DOHH2 (cell line): ENCODE measurements at regions not wholly inside any gene's neighbourhood (a gene's known extent, or its start where the extent isn't known, plus 50 kb on each side); places are given as distances from the start of the nearest gene placed in this dataset.

Experiments used
- H3F3A ChIP-seq: fragments of 200-600 bp; sonication (generic), shearing (Covaris generic); 2 replicates; pipeline ENCODE4 v1.6.0; 2016; ENCODE audit warnings: antibody characterized with exemption, mild to moderate bottlenecking; ENCODE audit not compliant: control insufficient read depth, insufficient read depth
- H3K27ac ChIP-seq: fragments of 200-600 bp; sonication (generic); 2 replicates; pipeline ENCODE4 v1.5.1; 2014; ENCODE audit warnings: low read depth, mild to moderate bottlenecking, low read length, moderate library complexity
- H3K27me3 ChIP-seq: fragments of 200-600 bp; sonication (generic); 2 replicates; pipeline ENCODE4 v1.6.1; 2014; ENCODE audit warnings: mild to moderate bottlenecking, low read length, mixed read lengths; ENCODE audit not compliant: control insufficient read depth
- H3K36me3 ChIP-seq: fragments of 200-600 bp; sonication (generic); 2 replicates; pipeline ENCODE4 v1.6.1; 2014; ENCODE audit warnings: mild to moderate bottlenecking, low read length, moderate library complexity, mixed read lengths; ENCODE audit not compliant: control insufficient read depth
- H3K4me1 ChIP-seq: fragments of 200-600 bp; sonication (generic); 2 replicates; pipeline ENCODE4 v1.6.1; 2014; ENCODE audit warnings: mild to moderate bottlenecking, low read length, mixed read lengths; ENCODE audit not compliant: control insufficient read depth
- H3K4me2 ChIP-seq: fragments of 200-600 bp; sonication (generic); 2 replicates; pipeline ENCODE4 v1.6.0; 2014; ENCODE audit warnings: mild to moderate bottlenecking, low read length, moderate library complexity
- H3K4me3 ChIP-seq: fragments of 200-600 bp; sonication (generic); 2 replicates; pipeline ENCODE4 v1.5.1; 2014; ENCODE audit warnings: mild to moderate bottlenecking, low read length, mixed read lengths
- H3K79me2 ChIP-seq: fragments of 200-600 bp; sonication (generic); 2 replicates; pipeline ENCODE4 v1.6.1; 2014; ENCODE audit warnings: mild to moderate bottlenecking, low read length, mixed read lengths; ENCODE audit not compliant: control insufficient read depth
- H3K9me2 ChIP-seq: fragments of 200-600 bp; sonication (generic); replicated peaks from 2 replicates; pipeline ENCODE4 v1.6.1; 2014; ENCODE audit warnings: mild to moderate bottlenecking, low read length, mixed read lengths; ENCODE audit not compliant: control insufficient read depth
- H3K9me3 ChIP-seq: fragments of 200-600 bp; sonication (generic); 2 replicates; pipeline ENCODE4 v1.6.1; 2014; ENCODE audit warnings: antibody characterized with exemption, low read length, mixed read lengths; ENCODE audit not compliant: control insufficient read depth, insufficient read depth
- H4K20me1 ChIP-seq: fragments of 200-600 bp; sonication (generic); 2 replicates; pipeline ENCODE4 v1.6.0; 2014; ENCODE audit warnings: low read depth, mild to moderate bottlenecking, antibody characterized with exemption, low read length, moderate library complexity; ENCODE audit not compliant: control insufficient read depth, insufficient read depth
- EZH2phosphoT487 ChIP-seq: fragments of 200-600 bp; sonication (generic); IDR thresholded peaks from 2 replicates; pipeline ENCODE4 v1.6.1; 2017; ENCODE audit warnings: borderline replicate concordance, mild to moderate bottlenecking, antibody characterized with exemption, low read length, moderate library complexity, mixed read lengths
- TF ChIP-seq, protein P1 (sequence below): fragments of 200-600 bp; sonication (generic); IDR thresholded peaks from one replicate; pipeline ENCODE4 v1.5.1; 2014; ENCODE audit warnings: antibody characterized with exemption, mild to moderate bottlenecking, low read depth, low read length; ENCODE audit not compliant: poor library complexity, severe bottlenecking

DNA sequence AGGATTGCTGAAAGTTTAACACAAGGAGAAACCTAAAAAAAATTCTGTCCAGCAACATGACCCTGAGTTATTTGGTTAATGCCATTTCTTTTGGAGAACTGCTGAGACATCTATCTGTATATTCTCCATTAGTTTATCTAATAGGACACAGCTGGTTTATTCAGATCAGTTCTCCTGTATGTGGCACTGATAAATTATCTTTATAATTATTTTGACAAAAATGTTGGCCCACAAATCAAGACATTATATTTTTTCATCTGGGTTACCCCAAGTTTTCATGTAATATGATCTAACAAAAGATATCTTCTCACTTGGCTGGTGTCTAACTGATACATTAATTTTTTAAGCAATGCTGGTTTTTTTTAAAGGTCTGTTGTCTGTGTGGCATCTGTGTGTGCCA is 231.4 kb downstream of the KLF12 start:
- Histone ChIP-seq H3K4me1 (peaks cover 30% of the 10 kb centered on the region), H3K79me2 (no peaks in the 10 kb centered on the region), H4K20me1 (no peaks in the 10 kb centered on the region), H3K36me3 (0 out of 2 replicates have a peak, but pooled peaks cover 8% of the 10 kb centered on the region), H3K9me2 (no peaks in the 10 kb centered on the region), H3K4me3 (no peak overlapping the region), H3K27ac (no peak overlapping the region), H3K27me3 (no peaks in the 10 kb centered on the region), H3K4me2 (peak overlapping the region; percentile 1; the same call in 1 of the 2 replicates), H3K9me3 (no peaks in the 10 kb centered on the region), H3F3A (no peaks in the 10 kb centered on the region)
- no peak for TF ChIP-seq EZH2phosphoT487
- TF ChIP-seq, protein P1, sequence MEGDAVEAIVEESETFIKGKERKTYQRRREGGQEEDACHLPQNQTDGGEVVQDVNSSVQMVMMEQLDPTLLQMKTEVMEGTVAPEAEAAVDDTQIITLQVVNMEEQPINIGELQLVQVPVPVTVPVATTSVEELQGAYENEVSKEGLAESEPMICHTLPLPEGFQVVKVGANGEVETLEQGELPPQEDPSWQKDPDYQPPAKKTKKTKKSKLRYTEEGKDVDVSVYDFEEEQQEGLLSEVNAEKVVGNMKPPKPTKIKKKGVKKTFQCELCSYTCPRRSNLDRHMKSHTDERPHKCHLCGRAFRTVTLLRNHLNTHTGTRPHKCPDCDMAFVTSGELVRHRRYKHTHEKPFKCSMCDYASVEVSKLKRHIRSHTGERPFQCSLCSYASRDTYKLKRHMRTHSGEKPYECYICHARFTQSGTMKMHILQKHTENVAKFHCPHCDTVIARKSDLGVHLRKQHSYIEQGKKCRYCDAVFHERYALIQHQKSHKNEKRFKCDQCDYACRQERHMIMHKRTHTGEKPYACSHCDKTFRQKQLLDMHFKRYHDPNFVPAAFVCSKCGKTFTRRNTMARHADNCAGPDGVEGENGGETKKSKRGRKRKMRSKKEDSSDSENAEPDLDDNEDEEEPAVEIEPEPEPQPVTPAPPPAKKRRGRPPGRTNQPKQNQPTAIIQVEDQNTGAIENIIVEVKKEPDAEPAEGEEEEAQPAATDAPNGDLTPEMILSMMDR, result no peak

DNA sequence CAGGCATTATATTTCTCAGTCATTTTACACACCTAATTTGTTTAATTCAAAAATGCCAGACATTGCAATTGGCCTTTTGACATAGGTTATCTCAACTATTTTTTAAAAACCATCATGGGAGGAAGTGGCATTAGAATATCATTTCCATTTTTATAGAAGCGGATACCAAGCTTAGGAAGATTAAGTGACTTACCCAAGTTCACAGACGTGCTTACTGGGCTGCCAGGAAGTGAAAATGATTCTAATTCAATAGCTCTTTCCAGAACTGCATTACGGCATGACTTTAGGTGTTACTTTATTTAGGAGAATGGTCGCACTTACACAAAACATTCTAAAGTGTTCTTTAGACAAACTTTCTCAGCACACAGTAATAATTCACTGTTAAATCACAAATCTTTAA is 231.9 kb downstream of the KLF12 start:
- peaks cover 30% of the 10 kb centered on the region for H3K4me1 ChIP-seq
- peak overlapping the region; percentile 1; the same call in 1 of the 2 replicates for H3K4me2 ChIP-seq
- TF ChIP-seq EZH2phosphoT487, result no peak
- TF ChIP-seq, protein P1, result no peak
- no peaks in the 10 kb centered on the region for H3K9me2 ChIP-seq
- H3K27ac ChIP-seq, result no peak overlapping the region
- no peaks in the 10 kb centered on the region for H3K9me3 ChIP-seq
- no peak overlapping the region for H3K4me3 ChIP-seq
- no peaks in the 10 kb centered on the region for H3K79me2 ChIP-seq
- no peaks in the 10 kb centered on the region for H4K20me1 ChIP-seq
- no peaks in the 10 kb centered on the region for H3K27me3 ChIP-seq
- H3K36me3 ChIP-seq, result 0 out of 2 replicates have a peak, but pooled peaks cover 8% of the 10 kb centered on the region
- no peaks in the 10 kb centered on the region for H3F3A ChIP-seq

DNA sequence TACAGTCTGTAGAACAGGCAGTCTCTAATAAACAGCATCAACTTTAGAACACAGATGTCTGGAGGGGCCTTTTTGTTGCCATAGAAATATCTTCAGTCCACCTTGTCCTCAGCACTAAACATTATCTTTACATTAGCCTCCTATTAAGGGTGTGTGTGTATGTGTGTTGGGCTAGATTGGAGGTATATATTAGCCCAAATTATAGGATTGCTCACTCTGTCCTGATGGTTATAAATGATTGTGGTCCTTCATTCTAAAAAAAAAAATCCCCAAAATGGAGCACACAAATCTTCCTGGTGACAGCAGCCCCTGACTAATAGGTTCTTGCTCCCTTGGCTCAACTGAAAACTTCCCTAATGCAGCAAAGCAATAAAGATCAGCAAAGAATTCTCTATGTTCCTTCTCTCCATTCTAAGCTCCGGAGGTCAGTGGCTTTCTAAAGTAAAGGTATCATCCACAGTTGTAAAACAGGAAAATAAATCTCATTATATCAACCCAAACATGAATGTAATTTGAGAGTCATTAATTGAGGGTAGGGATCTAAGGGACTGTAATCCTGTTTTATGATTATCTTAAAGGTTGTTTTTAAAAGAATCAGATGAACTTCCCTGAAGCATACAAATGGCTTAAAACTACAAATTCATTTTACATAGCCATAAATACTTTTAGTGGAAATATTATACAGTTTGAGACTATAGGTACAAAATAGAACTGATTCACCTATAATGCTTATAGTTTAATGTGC is 232.7 kb downstream of the KLF12 start:
- Histone ChIP-seq H3K79me2 (no peaks in the 10 kb centered on the region), H3K9me2 (no peaks in the 10 kb centered on the region), H3K36me3 (0 out of 2 replicates have a peak, but pooled peaks cover 8% of the 10 kb centered on the region), H3K27me3 (no peaks in the 10 kb centered on the region), H3K4me1 (peaks cover 30% of the 10 kb centered on the region), H3K4me3 (no peak overlapping the region), H3K27ac (no peak overlapping the region), H3F3A (no peaks in the 10 kb centered on the region), H3K4me2 (no peak overlapping the region), H3K9me3 (no peaks in the 10 kb centered on the region), H4K20me1 (no peaks in the 10 kb centered on the region)
- TF ChIP-seq EZH2phosphoT487, result no peak
- TF ChIP-seq, protein P1, result no peak
